ENCODE measurements at regions not wholly inside any gene's neighbourhood (a gene's known extent, or its start where the extent isn't known, plus 50 kb on each side); places are given as distances from the start of the nearest gene placed in this dataset.

DNA sequence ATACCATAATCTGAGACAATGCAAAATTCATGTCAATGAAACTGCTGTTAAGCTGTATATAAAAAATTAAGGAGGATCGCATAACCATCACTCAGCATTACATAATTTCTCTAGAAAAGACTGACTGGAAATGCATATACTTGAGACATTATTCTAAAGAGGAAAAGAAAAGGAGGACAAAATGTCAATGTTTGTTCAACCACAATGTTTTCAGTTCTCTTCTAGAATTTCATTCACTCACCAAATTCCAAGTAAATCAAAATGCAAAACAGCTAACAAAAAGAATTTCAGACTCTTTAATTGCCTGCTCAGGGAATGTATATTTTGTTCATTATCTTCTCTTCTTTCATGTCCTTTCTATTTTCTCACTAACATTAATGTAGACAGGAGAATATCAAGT, 106.2 kb upstream of the CCDC28A start:
- POLR2A ChIA-PET = no interaction called here
- intact Hi-C loops (cut with micrococcal nuclease) (no loop called here), dilution Hi-C loops (cut with MboI; ENCODE audit: extremely low pct_ligation_motif_present, low sequenced_read_pairs) (no loop called here)

More for the DNA sequence above, 106.2 kb upstream of the CCDC28A start:
- Histone ChIP-seq H3K9me1 (replicated peaks; ENCODE audit: control insufficient read depth, extremely low read depth, insufficient read depth, low read length) (no peaks in the 10 kb centered on the region), H3K4me2 (ENCODE audit: insufficient read depth, low read length) (no peak overlapping the region), H3K9me3 (replicated peaks; ENCODE audit: control insufficient read depth, insufficient read depth, low read length) (no peaks in the 10 kb centered on the region), H3K27me3 (ENCODE audit: control insufficient read depth in 2 of 2, insufficient read depth in 2 of 2, low read length in 2 of 2) (no peaks in the 10 kb centered on the region), H4K20me1 (replicated peaks; ENCODE audit: control insufficient read depth, extremely low read depth, insufficient read depth, low read length) (peaks cover 6% of the 10 kb centered on the region), H3K27ac (ENCODE audit: insufficient read depth, low read depth, low read length) (no peak overlapping the region), H2AFZ (ENCODE audit: low read depth, low read length) (no peak overlapping the region), H3K9ac (replicated peaks; ENCODE audit: extremely low read depth, insufficient read depth, low read length) (no peak overlapping the region), H3K4me3 (replicated peaks in 1 of 3; ENCODE audit: insufficient read depth in 1 of 3, low read depth in 1 of 3, low read length in 3 of 3) (no peak overlapping the region), H3K4me1 (ENCODE audit: control insufficient read depth, extremely low read depth, insufficient read depth, low read length) (no peaks in the 10 kb centered on the region), H3K79me2 (ENCODE audit: control insufficient read depth, insufficient read depth, low read length) (peaks cover 80% of the 10 kb centered on the region), H3K36me3 (ENCODE audit: control insufficient read depth in 2 of 2, extremely low read depth in 1 of 2, insufficient read depth in 2 of 2, low read length in 2 of 2) (no peaks in the 10 kb centered on the region)
- BruUV-seq (replicated peaks) = no TSS peak
- no peak for FAIRE-seq
- CTCF ChIA-PET = interaction anchor here (1.0 to 1.4 kb wide), 3 partner anchors 10 to 25 kb away, joined by 5 read pairs; no protein-coding TSS in a partner anchor
- no peak for DNase-seq (ENCODE audit: low read depth, low spot score)
- no peak for TF ChIP-seq EZH2 (IDR thresholded peaks at IDR 0.05; ENCODE audit: borderline replicate concordance, low read depth, low read length, severe bottlenecking)
- TF ChIP-seq, protein P1, sequence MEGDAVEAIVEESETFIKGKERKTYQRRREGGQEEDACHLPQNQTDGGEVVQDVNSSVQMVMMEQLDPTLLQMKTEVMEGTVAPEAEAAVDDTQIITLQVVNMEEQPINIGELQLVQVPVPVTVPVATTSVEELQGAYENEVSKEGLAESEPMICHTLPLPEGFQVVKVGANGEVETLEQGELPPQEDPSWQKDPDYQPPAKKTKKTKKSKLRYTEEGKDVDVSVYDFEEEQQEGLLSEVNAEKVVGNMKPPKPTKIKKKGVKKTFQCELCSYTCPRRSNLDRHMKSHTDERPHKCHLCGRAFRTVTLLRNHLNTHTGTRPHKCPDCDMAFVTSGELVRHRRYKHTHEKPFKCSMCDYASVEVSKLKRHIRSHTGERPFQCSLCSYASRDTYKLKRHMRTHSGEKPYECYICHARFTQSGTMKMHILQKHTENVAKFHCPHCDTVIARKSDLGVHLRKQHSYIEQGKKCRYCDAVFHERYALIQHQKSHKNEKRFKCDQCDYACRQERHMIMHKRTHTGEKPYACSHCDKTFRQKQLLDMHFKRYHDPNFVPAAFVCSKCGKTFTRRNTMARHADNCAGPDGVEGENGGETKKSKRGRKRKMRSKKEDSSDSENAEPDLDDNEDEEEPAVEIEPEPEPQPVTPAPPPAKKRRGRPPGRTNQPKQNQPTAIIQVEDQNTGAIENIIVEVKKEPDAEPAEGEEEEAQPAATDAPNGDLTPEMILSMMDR (IDR thresholded peaks at IDR 0.05; ENCODE audit: extremely low read depth in 1 of 2, insufficient read depth in 1 of 2, low read depth in 1 of 2, low read length in 2 of 2) = no peak
- TF ChIP-seq POLR2A (IDR thresholded peaks at IDR 0.05; ENCODE audit: low read depth, low read length) = no peak
- TF ChIP-seq FOS (IDR thresholded peaks at IDR 0.05; ENCODE audit: borderline replicate concordance, insufficient read depth, low read length) = no peak
- no peak for TF ChIP-seq POLR2AphosphoS5 (IDR thresholded peaks at IDR 0.05; ENCODE audit: insufficient read depth, low read depth, low read length)
- no peak for TF ChIP-seq JUN (IDR thresholded peaks at IDR 0.05; ENCODE audit: borderline replicate concordance, insufficient read depth, insufficient read length, low read depth)
- TF ChIP-seq GATA2 (IDR thresholded peaks at IDR 0.05; ENCODE audit: insufficient read depth, insufficient read length, low read depth, low read length) = no peak
- TF ChIP-seq MYC (IDR thresholded peaks at IDR 0.05; ENCODE audit: low read depth, low read length) = no peak
- TF ChIP-seq MAX (IDR thresholded peaks at IDR 0.05; ENCODE audit: insufficient read depth, insufficient read length) = no peak

Data from endothelial cell of umbilical vein (primary cell).